ENCODE measurements at regions not wholly inside any gene's neighbourhood (a gene's known extent, or its start where the extent isn't known, plus 50 kb on each side); places are given as distances from the start of the nearest gene placed in this dataset.

GRCh38 chr18:76081536-76081935, 413.5 kb downstream of the ZNF516 start:
- CTCF ChIA-PET: no interaction called here
- DNase-seq (ENCODE audit: extremely low spot score): no peak
- POLR2A ChIA-PET: no interaction called here
- TF ChIP-seq SP1 (IDR thresholded peaks at IDR 0.05): no peak
- TF ChIP-seq TARDBP (IDR thresholded peaks at IDR 0.05): no peak
- no peak for TF ChIP-seq PKNOX1 (IDR thresholded peaks at IDR 0.05)
- no peak for TF ChIP-seq ARNT (IDR thresholded peaks at IDR 0.05)
- TF ChIP-seq NFRKB (IDR thresholded peaks at IDR 0.05): no peak
- no peak for TF ChIP-seq LEF1 (IDR thresholded peaks at IDR 0.05; ENCODE audit: borderline replicate concordance)
- TF ChIP-seq CTBP1 (IDR thresholded peaks at IDR 0.05; ENCODE audit: borderline replicate concordance): no peak
- no peak for TF ChIP-seq SUZ12 (IDR thresholded peaks at IDR 0.05)
- TF ChIP-seq L3MBTL2 (conservative IDR thresholded peaks at IDR 0.05): no peak

GRCh38 chr18:76080430-76080829, 414.6 kb downstream of the ZNF516 start:
- TF ChIP-seq BHLHE40 (IDR thresholded peaks at IDR 0.05; ENCODE audit: borderline replicate concordance) (no peak), FOXM1 (IDR thresholded peaks at IDR 0.05; ENCODE audit: borderline replicate concordance) (no peak), FOXK2 (IDR thresholded peaks at IDR 0.05) (no peak), CTBP1 (IDR thresholded peaks at IDR 0.05; ENCODE audit: borderline replicate concordance) (no peak), L3MBTL2 (conservative IDR thresholded peaks at IDR 0.05) (no peak), ZNF384 (IDR thresholded peaks at IDR 0.05) (no peak), PKNOX1 (IDR thresholded peaks at IDR 0.05) (no peak), HDGF (IDR thresholded peaks at IDR 0.05; ENCODE audit: borderline replicate concordance) (no peak)
- ChIA-PET CTCF (no interaction called here), POLR2A (no interaction called here)
- DNase-seq (ENCODE audit: extremely low spot score): no peak

GRCh38 chr18:76075777-76076176, 419.3 kb downstream of the ZNF516 start:
- CTCF ChIA-PET: no interaction called here
- POLR2A ChIA-PET: no interaction called here
- TF ChIP-seq FOXK2 (IDR thresholded peaks at IDR 0.05): no peak
- DNase-seq (ENCODE audit: extremely low spot score): no peak

GRCh38 chr18:76064998-76065397, 430.0 kb downstream of the ZNF516 start:
- ChIA-PET POLR2A (no interaction called here), CTCF (no interaction called here)
- no peak for TF ChIP-seq HDGF (IDR thresholded peaks at IDR 0.05; ENCODE audit: borderline replicate concordance)
- TF ChIP-seq LEF1 (IDR thresholded peaks at IDR 0.05; ENCODE audit: borderline replicate concordance): no peak
- TF ChIP-seq ARNT (IDR thresholded peaks at IDR 0.05): no peak
- TF ChIP-seq CTBP1 (IDR thresholded peaks at IDR 0.05; ENCODE audit: borderline replicate concordance): no peak
- TF ChIP-seq PKNOX1 (IDR thresholded peaks at IDR 0.05): no peak
- no peak for TF ChIP-seq FOXK2 (IDR thresholded peaks at IDR 0.05)
- no peak for TF ChIP-seq BHLHE40 (IDR thresholded peaks at IDR 0.05; ENCODE audit: borderline replicate concordance)
- TF ChIP-seq SP1 (IDR thresholded peaks at IDR 0.05): no peak
- no peak for TF ChIP-seq ZNF384 (IDR thresholded peaks at IDR 0.05)
- TF ChIP-seq NFRKB (IDR thresholded peaks at IDR 0.05): no peak
- TF ChIP-seq SUZ12 (IDR thresholded peaks at IDR 0.05): no peak
- no peak for TF ChIP-seq L3MBTL2 (conservative IDR thresholded peaks at IDR 0.05)
- no peak for TF ChIP-seq FOXM1 (IDR thresholded peaks at IDR 0.05; ENCODE audit: borderline replicate concordance)
- TF ChIP-seq ELF4 (IDR thresholded peaks at IDR 0.05): no peak
- TF ChIP-seq TARDBP (IDR thresholded peaks at IDR 0.05): no peak
- no peak for TF ChIP-seq FOXA1 (IDR thresholded peaks at IDR 0.05)

DNA sequence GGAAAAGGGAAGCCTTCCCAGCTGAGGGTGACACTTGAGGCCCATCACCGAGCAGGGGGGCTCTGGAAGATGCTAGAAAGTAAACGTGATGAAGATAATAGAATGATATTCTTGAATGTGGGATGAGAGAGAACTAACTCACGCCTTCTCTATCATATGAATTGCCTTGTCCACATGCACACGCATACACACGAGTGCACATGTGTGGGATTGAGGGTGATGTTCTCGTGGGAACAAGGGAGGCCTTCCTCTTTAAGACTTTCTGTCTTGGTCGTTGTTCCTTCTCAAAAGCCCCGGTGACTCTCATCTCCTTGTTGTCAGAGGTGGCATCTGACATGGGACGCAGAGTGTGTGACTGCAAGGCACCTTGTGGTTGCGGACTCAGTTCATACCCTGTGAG, 436.9 kb downstream of the ZNF516 start:
- ChIA-PET POLR2A (no interaction called here), CTCF (no interaction called here)
- TF ChIP-seq L3MBTL2 (conservative IDR thresholded peaks at IDR 0.05) (no peak), PKNOX1 (IDR thresholded peaks at IDR 0.05) (no peak), FOXM1 (IDR thresholded peaks at IDR 0.05; ENCODE audit: borderline replicate concordance) (no peak), SP1 (IDR thresholded peaks at IDR 0.05) (no peak), FOXK2 (IDR thresholded peaks at IDR 0.05) (no peak), CTBP1 (IDR thresholded peaks at IDR 0.05; ENCODE audit: borderline replicate concordance) (no peak)
- no peak for DNase-seq (ENCODE audit: extremely low spot score)

More at GRCh38 chr18:76064998-76065397, 430.0 kb downstream of the ZNF516 start:
- peak; percentile 6 for DNase-seq (ENCODE audit: extremely low spot score)

DNA sequence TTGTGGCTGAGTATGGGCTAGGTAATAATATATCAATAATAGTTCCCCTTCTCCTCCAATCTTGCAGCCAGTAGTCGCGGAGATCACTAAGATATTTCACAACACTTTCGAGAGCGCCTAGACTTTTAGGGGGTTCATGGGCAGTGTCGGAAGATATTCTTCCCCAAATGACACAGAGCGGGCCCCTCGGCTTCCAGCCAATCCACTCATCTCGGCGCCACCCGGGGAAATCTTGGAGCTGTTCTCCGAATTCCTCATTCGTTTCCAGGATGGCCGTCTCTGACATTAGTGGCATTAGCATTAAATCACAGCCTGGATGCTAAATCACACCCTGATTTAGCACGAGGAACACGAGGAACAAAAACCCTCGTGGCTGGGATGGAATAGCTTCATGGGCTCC, 437.7 kb downstream of the ZNF516 start:
- TF ChIP-seq ELF4 (IDR thresholded peaks at IDR 0.05): no peak
- no peak for TF ChIP-seq SP1 (IDR thresholded peaks at IDR 0.05)
- TF ChIP-seq ZNF384 (IDR thresholded peaks at IDR 0.05): no peak
- no peak for TF ChIP-seq TARDBP (IDR thresholded peaks at IDR 0.05)
- TF ChIP-seq LEF1 (IDR thresholded peaks at IDR 0.05; ENCODE audit: borderline replicate concordance): no peak
- no peak for TF ChIP-seq SUZ12 (IDR thresholded peaks at IDR 0.05)
- TF ChIP-seq ARNT (IDR thresholded peaks at IDR 0.05): no peak
- no peak for TF ChIP-seq PKNOX1 (IDR thresholded peaks at IDR 0.05)
- TF ChIP-seq L3MBTL2 (conservative IDR thresholded peaks at IDR 0.05): no peak
- no peak for TF ChIP-seq BHLHE40 (IDR thresholded peaks at IDR 0.05; ENCODE audit: borderline replicate concordance)
- no peak for TF ChIP-seq FOXA1 (IDR thresholded peaks at IDR 0.05)
- TF ChIP-seq NFRKB (IDR thresholded peaks at IDR 0.05): no peak
- TF ChIP-seq FOXK2 (IDR thresholded peaks at IDR 0.05): no peak
- TF ChIP-seq CTBP1 (IDR thresholded peaks at IDR 0.05; ENCODE audit: borderline replicate concordance): no peak
- ChIA-PET CTCF (no interaction called here), POLR2A (no interaction called here)
- no peak for DNase-seq (ENCODE audit: extremely low spot score)
